HG02840 (cell line): ENCODE measurements at regions not wholly inside any gene's neighbourhood (a gene's known extent, or its start where the extent isn't known, plus 50 kb on each side); places are given as distances from the start of the nearest gene placed in this dataset.

ENCODE experiments used
- ATAC-seq: cut with Tn5 transposase; IDR thresholded peaks from one replicate; pipeline ENCODE4 v1.9.1; 2021; ENCODE audit warnings: mild to moderate bottlenecking, moderate library complexity, moderate number of reproducible peaks; ENCODE audit not compliant: unreplicated experiment, low FRiP score

GRCh38 chr2:228866044-228866443 is 405.0 kb downstream of the PID1 start:
- ATAC-seq = no peak

- no peak for ATAC-seq
Observed at GRCh38 chr2:228864131-228864530, 407.0 kb downstream of the PID1 start.

- no peak for ATAC-seq
Observed at GRCh38 chr2:228860601-228861285, 410.3 kb downstream of the PID1 start.

GRCh38 chr2:228853151-228853550 is 417.9 kb downstream of the PID1 start:
- no peak for ATAC-seq

- ATAC-seq = no peak
Observed at GRCh38 chr2:228848638-228849037, 422.4 kb downstream of the PID1 start.

- no peak for ATAC-seq
Observed at GRCh38 chr2:228847684-228848083, 423.4 kb downstream of the PID1 start.

- no peak for ATAC-seq
Observed at GRCh38 chr2:228846161-228846560, 424.9 kb downstream of the PID1 start.

- ATAC-seq = no peak
Observed at GRCh38 chr2:228845162-228845925, 425.7 kb downstream of the PID1 start.

GRCh38 chr2:228841877-228842276 is 429.2 kb downstream of the PID1 start:
- no peak for ATAC-seq

GRCh38 chr2:228841475-228841874 is 429.6 kb downstream of the PID1 start:
- no peak for ATAC-seq

- no peak for ATAC-seq
Observed at GRCh38 chr2:228840743-228841114, 430.4 kb downstream of the PID1 start.

- ATAC-seq = no peak
Observed at GRCh38 chr2:228840113-228840742, 430.9 kb downstream of the PID1 start.

- ATAC-seq = no peak
Observed at GRCh38 chr2:228839421-228839876, 431.6 kb downstream of the PID1 start.

GRCh38 chr2:228838819-228839218 is 432.3 kb downstream of the PID1 start:
- no peak for ATAC-seq

GRCh38 chr2:228828397-228828796 is 442.7 kb downstream of the PID1 start:
- ATAC-seq = no peak

- ATAC-seq = no peak
Observed at GRCh38 chr2:228827056-228827700, 443.9 kb downstream of the PID1 start.

GRCh38 chr2:228819701-228820100 is 451.4 kb downstream of the PID1 start:
- no peak for ATAC-seq

- no peak for ATAC-seq
Observed at GRCh38 chr2:228802181-228803071, 468.7 kb downstream of the PID1 start.

GRCh38 chr2:228801451-228801850 is 469.6 kb downstream of the PID1 start:
- no peak for ATAC-seq

- ATAC-seq = no peak
Observed at GRCh38 chr2:228799208-228799588, 471.9 kb downstream of the PID1 start.
